Mucosa of descending colon (tissue), 3 donors: ENCODE measurements at regions not wholly inside any gene's neighbourhood (a gene's known extent, or its start where the extent isn't known, plus 50 kb on each side); places are given as distances from the start of the nearest gene placed in this dataset.

Experiments
- ATAC-seq: fragments of 200-7000 bp; cut with Tn5 transposase; one replicate; pipeline ENCODE4 v1.9.1; 2020; ENCODE audit warnings: mild to moderate bottlenecking, moderate library complexity
- DNase-seq, 3 donors: peaks; one replicate each; pipeline ENCODE4 v3.0.0-alpha.2; 2020
- H3K36me3 ChIP-seq: fragments of 200-600 bp; one replicate; pipeline ENCODE4 v1.8.0; 2021; ENCODE audit warnings: low read depth, mild to moderate bottlenecking
- H3K4me1 ChIP-seq: fragments of 200-600 bp; one replicate; pipeline ENCODE4 v1.8.0; 2021; ENCODE audit warnings: low read depth, mild to moderate bottlenecking
- H3K4me3 ChIP-seq: fragments of 200-600 bp; one replicate; pipeline ENCODE4 v1.8.0; 2021; ENCODE audit warnings: mild to moderate bottlenecking
- H3K9me3 ChIP-seq: fragments of 200-600 bp; one replicate; pipeline ENCODE4 v1.8.0; 2021; ENCODE audit warnings: mild to moderate bottlenecking
- CTCF ChIP-seq: fragments of 200-600 bp; IDR thresholded peaks from one replicate; pipeline ENCODE4 v1.8.0; 2022; ENCODE audit warnings: antibody characterized with exemption, mild to moderate bottlenecking
- intact Hi-C, 2 donors: fragments of 100-400 bp; cut with DNase I in 1 of 2; cut with micrococcal nuclease in 1 of 2; formaldehyde crosslinking; loops; one replicate each; pipeline versions ENCODE4 v1.11.0 to v1.11.1; 2022; cut with DNase I, micrococcal nuclease
- donor health status: DM: no; HTN: no; CAD: no; lungs with moderate emphysema.
- donor health status: DM: no; HTN: no; CAD: no.
- donor health status: DM: no; HTN: yes; CAD: no.

- no peaks in the 10 kb centered on the region for H3K9me3 ChIP-seq
- TF ChIP-seq CTCF, result no peak
- ATAC-seq (no peak), DNase-seq (no peak)
- H3K4me3 ChIP-seq, result no peak overlapping the region
- H3K36me3 ChIP-seq, result no peaks in the 10 kb centered on the region
- H3K4me1 ChIP-seq, result no peaks in the 10 kb centered on the region
- intact Hi-C loops, result no loop called here
Measured at GRCh38 chr3:55197021-55197420, 269.2 kb upstream of the LRTM1 start.

- H3K4me3 ChIP-seq, result no peak overlapping the region
- DNase-seq (no peak), ATAC-seq (no peak)
- no peaks in the 10 kb centered on the region for H3K9me3 ChIP-seq
- H3K4me1 ChIP-seq, result no peaks in the 10 kb centered on the region
- no peak for TF ChIP-seq CTCF
- H3K36me3 ChIP-seq, result no peaks in the 10 kb centered on the region
- intact Hi-C loops, result no loop called here
Measured at GRCh38 chr3:55196495-55196894, 268.6 kb upstream of the LRTM1 start.

- DNase-seq (no peak), ATAC-seq (no peak)
- Histone ChIP-seq H3K4me1 (no peaks in the 10 kb centered on the region), H3K36me3 (no peaks in the 10 kb centered on the region), H3K4me3 (no peak overlapping the region), H3K9me3 (no peaks in the 10 kb centered on the region)
- no peak for TF ChIP-seq CTCF
- intact Hi-C loops, result no loop called here
Measured at GRCh38 chr3:55194376-55194775, 266.5 kb upstream of the LRTM1 start.

GRCh38 chr3:55191911-55192775 is 264.3 kb upstream of the LRTM1 start:
- DNase-seq, result no peak
- ATAC-seq, result peak; percentile 33
- intact Hi-C loops, result no loop called here
- no peak overlapping the region for H3K4me3 ChIP-seq
- no peaks in the 10 kb centered on the region for H3K9me3 ChIP-seq
- no peak for TF ChIP-seq CTCF
- H3K4me1 ChIP-seq, result no peaks in the 10 kb centered on the region
- H3K36me3 ChIP-seq, result no peaks in the 10 kb centered on the region

- Histone ChIP-seq H3K9me3 (no peaks in the 10 kb centered on the region), H3K4me3 (no peak overlapping the region), H3K4me1 (no peaks in the 10 kb centered on the region), H3K36me3 (no peaks in the 10 kb centered on the region)
- intact Hi-C loops, result no loop called here
- no peak for TF ChIP-seq CTCF
- ATAC-seq, result no peak
- no peak for DNase-seq
Measured at GRCh38 chr3:55190331-55190730, 262.5 kb upstream of the LRTM1 start.
